ENCODE measurements at regions not wholly inside any gene's neighbourhood (a gene's known extent, or its start where the extent isn't known, plus 50 kb on each side); places are given as distances from the start of the nearest gene placed in this dataset.
"Not testable (repeated sequence)": the region's sequence is repeated elsewhere in the genome, so short reads cannot be mapped to it uniquely, and the experiment has no call there.

- no peaks in the 10 kb centered on the region for H3K9me3 ChIP-seq (ENCODE audit: control insufficient read depth, insufficient read depth, low read length)
- no peak for DNase-seq (ENCODE audit: low read depth, low spot score)
- no peaks in the 10 kb centered on the region for H3K27me3 ChIP-seq (ENCODE audit: control insufficient read depth, insufficient read depth, low read length)
- H3K4me3 ChIP-seq (ENCODE audit: low read depth, low read length) = no peak overlapping the region
- no peak for TF ChIP-seq CTCF (IDR thresholded peaks at IDR 0.05; ENCODE audit: low read depth, low read length)
- CTCF ChIA-PET = no interaction called here
- POLR2A ChIA-PET = no interaction called here
- H3K27ac ChIP-seq (ENCODE audit: low read depth, low read length) = no peak overlapping the region
Observed at GRCh38 chr5:51802551-51803184, 419.4 kb downstream of the ISL1 start.

- Histone ChIP-seq H3K27ac (ENCODE audit: low read depth, low read length) (no peak overlapping the region), H3K27me3 (ENCODE audit: control insufficient read depth, insufficient read depth, low read length) (no peaks in the 10 kb centered on the region), H3K9me3 (ENCODE audit: control insufficient read depth, insufficient read depth, low read length) (no peaks in the 10 kb centered on the region), H3K4me3 (ENCODE audit: low read depth, low read length) (no peak overlapping the region)
- DNase-seq (ENCODE audit: low read depth, low spot score) = no peak
- TF ChIP-seq CTCF (IDR thresholded peaks at IDR 0.05; ENCODE audit: low read depth, low read length) = no peak
- CTCF ChIA-PET = interaction anchor here (0.6 kb wide), 1 partner anchor 295 kb away, joined by 4 read pairs; no protein-coding TSS in a partner anchor
- POLR2A ChIA-PET = no interaction called here
Observed at GRCh38 chr5:51806677-51807076, 423.4 kb downstream of the ISL1 start.

- H3K4me3 ChIP-seq (ENCODE audit: low read depth, low read length) = no peak overlapping the region
- H3K9me3 ChIP-seq (ENCODE audit: control insufficient read depth, insufficient read depth, low read length) = peaks cover 7% of the 10 kb centered on the region
- H3K27ac ChIP-seq (ENCODE audit: low read depth, low read length) = no peak overlapping the region
- ChIA-PET CTCF (no interaction called here), POLR2A (no interaction called here)
- no peak for DNase-seq (ENCODE audit: low read depth, low spot score)
- H3K27me3 ChIP-seq (ENCODE audit: control insufficient read depth, insufficient read depth, low read length) = no peaks in the 10 kb centered on the region
- TF ChIP-seq CTCF (IDR thresholded peaks at IDR 0.05; ENCODE audit: low read depth, low read length) = no peak
Observed at GRCh38 chr5:51810592-51810991, 427.3 kb downstream of the ISL1 start.

GRCh38 chr5:51811883-51812471, 428.7 kb downstream of the ISL1 start:
- Histone ChIP-seq H3K27me3 (ENCODE audit: control insufficient read depth, insufficient read depth, low read length) (no peaks in the 10 kb centered on the region), H3K4me3 (ENCODE audit: low read depth, low read length) (no peak overlapping the region), H3K9me3 (ENCODE audit: control insufficient read depth, insufficient read depth, low read length) (peaks cover 7% of the 10 kb centered on the region), H3K27ac (ENCODE audit: low read depth, low read length) (no peak overlapping the region)
- TF ChIP-seq CTCF (IDR thresholded peaks at IDR 0.05; ENCODE audit: low read depth, low read length) = no peak
- no peak for DNase-seq (ENCODE audit: low read depth, low spot score)
- CTCF ChIA-PET = no interaction called here
- POLR2A ChIA-PET = no interaction called here

- CTCF ChIA-PET; H3K27me3 ChIP-seq (ENCODE audit: control insufficient read depth, insufficient read depth, low read length); H3K27ac ChIP-seq (ENCODE audit: low read depth, low read length); POLR2A ChIA-PET; DNase-seq (ENCODE audit: low read depth, low spot score); H3K9me3 ChIP-seq (ENCODE audit: control insufficient read depth, insufficient read depth, low read length); H3K4me3 ChIP-seq (ENCODE audit: low read depth, low read length): not testable (repeated sequence)
Observed at GRCh38 chr5:51814817-51815216, 431.6 kb downstream of the ISL1 start.
